Fibroblast of gingiva (primary cell): ENCODE measurements at regions not wholly inside any gene's neighbourhood (a gene's known extent, or its start where the extent isn't known, plus 50 kb on each side); places are given as distances from the start of the nearest gene placed in this dataset.
"Not testable (repeated sequence)": the region's sequence is repeated elsewhere in the genome, so short reads cannot be mapped to it uniquely, and the experiment has no call there.

Experiments
- DNase-seq: peaks from one replicate; pipeline ENCODE4 v3.0.0-alpha.2; 2011; ENCODE audit warnings: low read depth

- no peak for DNase-seq
These were observed 907.4 kb downstream of the MCTP2 start for GRCh38 chr15:95138604-95139270.

- peak; percentile 24 for DNase-seq
These were observed 910.1 kb downstream of the MCTP2 start for GRCh38 chr15:95141486-95141885.

GRCh38 chr15:95142531-95142930, 911.2 kb downstream of the MCTP2 start:
- DNase-seq, result no peak

DNA sequence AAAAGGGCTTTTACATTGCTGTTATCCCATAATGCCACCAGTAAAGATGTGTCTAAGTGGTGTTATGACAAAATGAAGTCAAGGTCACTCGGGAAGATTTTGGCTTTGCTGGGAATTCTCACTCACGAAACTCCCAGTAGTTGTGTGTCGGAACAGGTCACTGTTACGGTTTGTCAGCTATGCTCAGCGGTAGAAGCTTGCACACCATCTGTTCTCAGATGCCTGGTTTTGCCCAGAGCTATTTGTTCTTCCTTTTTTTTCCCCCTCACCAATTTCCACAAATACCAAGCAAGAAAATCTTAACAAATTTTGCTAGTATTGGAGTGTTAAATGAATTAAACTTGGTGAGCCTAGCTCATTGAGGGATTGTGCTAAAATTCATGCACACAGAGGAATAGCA, 915.1 kb downstream of the MCTP2 start:
- DNase-seq, result no peak

GRCh38 chr15:95148183-95148582, 916.8 kb downstream of the MCTP2 start:
- DNase-seq, result no peak

GRCh38 chr15:95149036-95149435, 917.7 kb downstream of the MCTP2 start:
- no peak for DNase-seq

GRCh38 chr15:95149771-95150170, 918.4 kb downstream of the MCTP2 start:
- no peak for DNase-seq

- no peak for DNase-seq
These were observed 919.1 kb downstream of the MCTP2 start for GRCh38 chr15:95150466-95150865.

DNA sequence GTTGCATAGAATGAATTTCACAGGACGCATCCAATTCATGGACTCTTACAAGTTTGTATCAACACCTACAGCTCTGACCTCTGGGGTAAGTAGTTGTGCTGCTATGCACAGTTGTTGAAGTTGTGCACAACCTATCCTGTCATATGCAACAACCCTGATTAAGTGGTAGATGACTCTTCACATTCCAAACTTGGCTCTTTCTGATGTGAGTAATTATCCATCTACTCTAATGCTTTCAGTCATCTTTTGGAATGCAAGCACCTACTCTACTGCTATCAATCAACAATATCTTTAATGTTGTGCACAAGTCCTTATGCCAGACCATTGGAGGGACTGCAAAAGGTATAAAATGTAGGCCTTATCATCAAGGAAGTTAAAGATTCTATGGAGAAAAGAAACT, 921.4 kb downstream of the MCTP2 start:
- no peak for DNase-seq

DNA sequence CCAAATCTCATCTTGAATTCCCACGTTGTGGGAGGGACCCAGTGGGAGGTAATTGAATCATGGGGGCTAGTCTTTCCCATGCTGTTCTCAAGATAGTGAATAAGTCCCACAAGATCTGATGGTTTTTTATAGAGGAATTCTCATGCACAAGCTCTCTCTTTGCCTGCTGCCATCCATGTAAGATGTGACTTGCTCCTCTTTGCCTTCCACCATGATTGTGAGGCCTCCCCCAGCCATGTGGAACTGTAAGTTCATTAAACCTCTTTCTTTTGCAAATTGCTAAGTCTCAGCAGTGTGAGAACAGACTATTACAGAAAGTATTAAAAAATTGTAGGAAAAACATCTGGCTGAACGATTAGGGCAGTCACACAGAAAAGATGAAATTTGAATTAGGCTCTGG, 921.8 kb downstream of the MCTP2 start:
- DNase-seq, result not testable (repeated sequence)

DNA sequence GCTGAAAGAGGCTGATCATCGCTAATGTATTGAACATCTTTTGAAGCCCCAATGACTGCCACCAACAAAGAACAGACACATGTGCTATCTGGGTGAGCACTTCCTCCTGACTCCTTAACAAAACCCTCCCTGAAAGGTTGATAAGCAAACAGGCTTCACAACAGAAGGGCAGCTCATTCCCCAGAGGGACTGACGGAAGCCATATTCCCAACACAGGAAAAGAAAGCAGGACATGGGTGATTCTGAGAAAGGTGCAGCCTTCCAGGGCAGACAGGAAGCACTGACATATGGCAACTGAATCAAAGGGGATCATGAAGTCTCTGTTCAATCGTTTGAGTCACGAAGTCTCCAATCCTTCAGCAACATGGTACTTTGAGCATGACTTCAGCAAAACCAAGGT, 929.0 kb downstream of the MCTP2 start:
- no peak for DNase-seq

DNA sequence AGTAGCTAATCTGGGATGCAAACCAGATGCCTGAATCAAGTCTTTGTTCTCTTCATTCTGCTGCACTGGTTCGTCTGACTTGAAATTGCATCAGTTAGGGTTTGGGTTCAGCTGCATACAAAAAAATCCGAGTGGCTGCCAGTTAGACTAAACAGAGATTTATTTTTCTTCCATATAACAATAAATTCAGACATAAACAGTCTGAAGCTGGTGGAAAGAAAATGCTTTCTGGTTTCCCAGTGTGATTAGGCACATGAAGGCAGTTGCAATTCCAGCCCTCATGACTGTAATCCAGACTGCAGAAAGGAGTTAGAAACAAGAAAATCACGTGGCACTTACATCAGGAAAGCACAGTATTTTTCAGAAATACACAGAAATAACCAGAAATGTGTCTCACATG, 930.7 kb downstream of the MCTP2 start:
- peak; percentile 7 for DNase-seq

GRCh38 chr15:95162531-95162930, 931.2 kb downstream of the MCTP2 start:
- no peak for DNase-seq

- peak; percentile 63 for DNase-seq
These were observed 931.7 kb downstream of the MCTP2 start for GRCh38 chr15:95162967-95163531.

DNA sequence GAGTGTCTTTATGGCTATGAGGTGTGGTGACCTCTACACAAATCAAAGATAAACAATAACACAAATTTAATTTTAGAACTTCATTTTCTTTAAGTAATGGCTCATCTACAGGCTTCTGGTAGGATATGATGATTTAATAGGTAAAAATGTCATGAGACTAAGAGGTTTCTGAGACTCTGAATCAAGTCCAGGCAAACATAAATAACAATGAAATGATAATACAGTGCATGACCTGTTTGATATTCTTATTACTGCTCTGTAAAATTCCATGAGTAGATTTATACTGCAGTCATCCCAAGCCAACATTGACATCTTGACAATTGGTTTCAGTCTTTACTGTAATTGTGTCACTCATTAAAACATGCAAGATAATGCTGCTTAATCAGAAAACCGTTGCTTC, 936.8 kb downstream of the MCTP2 start:
- no peak for DNase-seq

DNA sequence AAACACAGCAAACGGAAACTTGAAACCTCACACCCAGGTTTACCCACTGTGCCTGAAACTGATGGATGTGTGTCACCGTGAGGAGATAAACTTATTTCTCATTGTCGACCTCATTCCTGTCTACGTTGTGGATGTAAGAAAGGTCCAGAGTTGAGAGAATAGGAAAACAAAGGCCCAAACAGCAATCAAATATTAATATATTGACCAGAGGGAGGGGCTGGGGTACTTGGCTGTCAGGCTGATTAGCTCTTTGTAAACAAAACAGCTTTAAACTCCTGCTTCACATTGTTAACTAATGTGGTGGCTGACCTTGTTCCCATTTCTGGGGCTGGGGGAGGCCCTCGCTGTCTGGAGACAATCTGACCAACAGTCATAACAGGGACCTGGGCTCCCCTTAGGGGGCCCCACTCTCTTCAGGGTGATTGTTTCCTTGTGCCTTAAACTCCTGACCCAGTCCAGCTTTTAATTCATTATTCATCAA, 937.6 kb downstream of the MCTP2 start:
- no peak for DNase-seq

DNA sequence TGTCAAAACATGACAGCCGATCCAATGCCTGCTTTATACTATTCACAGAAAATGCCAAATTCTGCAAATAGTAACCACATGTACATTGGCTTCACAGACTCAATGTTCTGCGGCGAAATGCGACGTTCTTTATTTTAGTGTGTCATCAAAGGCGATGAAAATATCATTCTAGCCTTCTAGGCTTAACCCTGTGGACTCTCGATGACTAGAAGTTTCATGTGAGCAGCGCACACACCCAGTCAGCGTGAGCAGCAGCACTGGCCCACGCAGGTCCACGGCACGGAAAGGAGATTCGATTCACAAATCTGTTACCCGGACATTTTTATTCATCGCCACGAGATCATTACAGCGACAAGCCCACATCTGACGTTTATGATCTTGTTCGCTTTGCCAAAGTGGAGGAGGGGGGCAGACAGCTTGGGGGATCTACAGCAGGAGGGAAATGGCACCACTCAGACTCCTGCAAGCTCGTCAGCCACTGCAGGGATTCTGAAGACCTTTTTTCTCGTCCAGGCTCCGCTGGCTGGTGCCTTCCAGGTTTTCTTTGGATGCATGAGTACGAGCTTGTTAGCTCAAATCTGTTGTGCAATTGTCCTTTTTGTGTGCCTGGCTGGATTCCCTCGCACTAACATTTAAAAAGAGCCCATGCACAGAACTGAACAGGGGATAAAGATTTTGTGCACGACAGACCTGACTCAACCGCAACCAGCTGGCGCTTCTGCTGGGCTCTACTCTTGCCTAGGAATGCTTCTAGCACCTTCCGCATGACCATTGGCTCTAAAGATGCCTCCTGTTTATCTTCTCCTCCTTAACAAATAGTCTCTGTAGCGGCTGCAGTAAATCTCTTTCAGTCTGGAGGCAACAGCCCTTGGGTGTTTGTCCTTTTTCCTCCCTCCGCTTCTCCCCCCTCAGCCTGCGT, 938.4 kb downstream of the MCTP2 start:
- DNase-seq, result peak; percentile 66

GRCh38 chr15:95170561-95171380, 939.4 kb downstream of the MCTP2 start:
- no peak for DNase-seq

GRCh38 chr15:95171564-95171963, 940.2 kb downstream of the MCTP2 start:
- no peak for DNase-seq

DNA sequence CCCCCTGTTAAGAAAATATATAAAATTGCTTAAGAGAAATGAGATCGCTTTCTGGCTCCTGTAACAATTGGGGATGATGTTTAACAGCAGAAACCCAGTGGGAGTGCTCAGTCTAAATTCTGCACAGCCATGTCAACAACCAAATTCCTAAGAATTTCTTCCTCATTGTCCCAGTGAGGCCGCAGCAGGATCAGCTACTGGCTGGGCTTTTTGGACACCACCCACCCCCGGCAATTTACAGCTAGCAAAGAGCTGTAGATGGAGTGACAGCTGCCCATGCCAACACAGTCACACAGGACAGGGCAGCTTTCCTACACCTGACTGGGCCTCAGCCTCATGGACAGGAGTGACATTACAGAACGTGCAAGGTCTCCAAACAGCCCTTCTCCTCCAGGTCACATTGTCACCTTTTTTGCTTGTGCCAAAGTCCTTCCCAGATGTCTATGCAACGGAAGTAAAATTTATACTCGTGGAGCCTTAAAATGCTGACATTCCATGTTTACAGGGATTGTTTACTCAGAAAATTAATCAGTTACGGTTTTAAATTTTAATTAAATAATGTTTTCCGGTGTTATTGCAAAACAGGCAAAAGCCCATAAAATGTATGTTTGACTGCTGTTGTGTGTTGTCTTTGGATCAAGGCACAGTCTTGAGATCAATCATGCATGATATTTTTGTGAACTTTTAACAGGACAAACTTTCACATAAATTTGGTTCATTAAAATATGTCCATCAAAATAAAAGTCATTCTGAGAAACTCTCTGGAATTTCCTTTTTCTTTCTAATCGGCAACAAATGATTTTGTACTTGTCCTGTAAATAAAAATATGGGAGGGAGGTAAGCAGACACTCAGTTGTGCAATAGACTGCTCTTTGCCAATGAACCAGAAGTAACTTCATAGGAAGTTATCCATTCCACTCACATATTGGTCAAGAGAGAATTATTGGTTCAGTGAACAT, 943.2 kb downstream of the MCTP2 start:
- DNase-seq, result peak; percentile 97
